ENCODE measurements at regions not wholly inside any gene's neighbourhood (a gene's known extent, or its start where the extent isn't known, plus 50 kb on each side); places are given as distances from the start of the nearest gene placed in this dataset.

DNA sequence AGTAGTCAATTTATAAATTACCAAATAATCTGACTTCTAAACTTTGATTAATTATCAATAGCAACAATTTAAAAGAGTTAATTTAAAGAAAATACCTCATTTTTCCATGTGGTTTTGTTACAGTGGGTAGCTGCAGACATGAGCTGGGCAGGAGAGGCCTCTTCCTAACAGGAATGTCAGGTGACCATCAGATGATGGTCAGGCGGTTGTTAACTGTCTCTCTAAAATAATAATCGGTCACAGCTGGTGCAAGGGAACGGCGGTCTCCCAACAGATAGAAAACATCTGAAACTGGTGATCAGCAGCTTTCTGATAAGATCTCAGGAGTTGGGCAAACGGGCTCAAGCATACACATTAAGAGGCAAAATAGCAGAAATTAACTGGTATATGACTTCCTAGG lies 342.7 kb upstream of the CYLC2 start:
- Histone ChIP-seq H3K27me3 (replicated peaks; ENCODE audit: insufficient read depth, low read depth, low read length, poor library complexity) (no peaks in the 10 kb centered on the region), H3K4me3 (ENCODE audit: low read depth, low read length, poor library complexity, severe bottlenecking) (no peak overlapping the region), H3K36me3 (ENCODE audit: insufficient read depth, low read length, poor library complexity, severe bottlenecking) (no peaks in the 10 kb centered on the region), H3K27ac (ENCODE audit: low read depth, low read length, poor library complexity, severe bottlenecking) (no peak overlapping the region), H3K4me1 (ENCODE audit: insufficient read depth, low read length, poor library complexity, severe bottlenecking) (no peaks in the 10 kb centered on the region), H3K9me3 (ENCODE audit: low read depth, low read length, poor library complexity, severe bottlenecking) (peaks cover 5% of the 10 kb centered on the region)
- intact Hi-C loops (cut with micrococcal nuclease; ENCODE audit: unreplicated experiment): no loop called here
- no TSS peak for BruUV-seq (replicated peaks)
- DNase-seq (ENCODE audit: low spot score): no peak
- TF ChIP-seq, protein P1, sequence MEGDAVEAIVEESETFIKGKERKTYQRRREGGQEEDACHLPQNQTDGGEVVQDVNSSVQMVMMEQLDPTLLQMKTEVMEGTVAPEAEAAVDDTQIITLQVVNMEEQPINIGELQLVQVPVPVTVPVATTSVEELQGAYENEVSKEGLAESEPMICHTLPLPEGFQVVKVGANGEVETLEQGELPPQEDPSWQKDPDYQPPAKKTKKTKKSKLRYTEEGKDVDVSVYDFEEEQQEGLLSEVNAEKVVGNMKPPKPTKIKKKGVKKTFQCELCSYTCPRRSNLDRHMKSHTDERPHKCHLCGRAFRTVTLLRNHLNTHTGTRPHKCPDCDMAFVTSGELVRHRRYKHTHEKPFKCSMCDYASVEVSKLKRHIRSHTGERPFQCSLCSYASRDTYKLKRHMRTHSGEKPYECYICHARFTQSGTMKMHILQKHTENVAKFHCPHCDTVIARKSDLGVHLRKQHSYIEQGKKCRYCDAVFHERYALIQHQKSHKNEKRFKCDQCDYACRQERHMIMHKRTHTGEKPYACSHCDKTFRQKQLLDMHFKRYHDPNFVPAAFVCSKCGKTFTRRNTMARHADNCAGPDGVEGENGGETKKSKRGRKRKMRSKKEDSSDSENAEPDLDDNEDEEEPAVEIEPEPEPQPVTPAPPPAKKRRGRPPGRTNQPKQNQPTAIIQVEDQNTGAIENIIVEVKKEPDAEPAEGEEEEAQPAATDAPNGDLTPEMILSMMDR (conservative IDR thresholded peaks at IDR 0.05; ENCODE audit: low read depth, low read length): no peak
- TF ChIP-seq EZH2 (IDR thresholded peaks at IDR 0.05; ENCODE audit: borderline replicate concordance, low read depth, low read length, poor library complexity, severe bottlenecking): no peak
- CTCF ChIA-PET: no interaction called here
- POLR2A ChIA-PET (ENCODE audit: low non-redundant PET): no interaction called here

DNA sequence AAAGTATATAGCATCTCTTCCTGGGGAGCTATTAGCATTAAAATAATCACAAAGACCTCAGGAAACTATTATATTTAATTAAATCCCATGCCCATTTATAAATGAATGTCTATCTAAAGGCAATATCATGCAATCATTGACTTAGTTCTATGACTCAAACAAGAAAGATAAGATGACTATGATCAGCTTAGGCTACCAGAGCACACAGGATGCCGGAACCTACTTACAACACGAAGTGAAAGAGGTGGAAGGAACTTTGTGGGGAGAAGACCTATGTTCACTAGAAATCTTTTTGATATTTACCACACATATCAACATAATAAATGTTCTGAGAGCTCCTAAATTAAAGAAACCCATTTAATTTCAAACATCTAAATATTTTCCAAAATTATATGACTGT lies 344.2 kb upstream of the CYLC2 start:
- no peak overlapping the region for H3K27ac ChIP-seq (ENCODE audit: low read depth, low read length, poor library complexity, severe bottlenecking)
- no peaks in the 10 kb centered on the region for H3K36me3 ChIP-seq (ENCODE audit: insufficient read depth, low read length, poor library complexity, severe bottlenecking)
- BruUV-seq (replicated peaks): no TSS peak
- H3K4me3 ChIP-seq (ENCODE audit: low read depth, low read length, poor library complexity, severe bottlenecking): no peak overlapping the region
- TF ChIP-seq, protein P1 (conservative IDR thresholded peaks at IDR 0.05; ENCODE audit: low read depth, low read length): no peak
- no peak for TF ChIP-seq EZH2 (IDR thresholded peaks at IDR 0.05; ENCODE audit: borderline replicate concordance, low read depth, low read length, poor library complexity, severe bottlenecking)
- DNase-seq (ENCODE audit: low spot score): no peak
- H3K9me3 ChIP-seq (ENCODE audit: low read depth, low read length, poor library complexity, severe bottlenecking): peaks cover 5% of the 10 kb centered on the region
- no peaks in the 10 kb centered on the region for H3K27me3 ChIP-seq (replicated peaks; ENCODE audit: insufficient read depth, low read depth, low read length, poor library complexity)
- intact Hi-C loops (cut with micrococcal nuclease; ENCODE audit: unreplicated experiment): no loop called here
- CTCF ChIA-PET: no interaction called here
- POLR2A ChIA-PET (ENCODE audit: low non-redundant PET): no interaction called here
- H3K4me1 ChIP-seq (ENCODE audit: insufficient read depth, low read length, poor library complexity, severe bottlenecking): no peaks in the 10 kb centered on the region

DNA sequence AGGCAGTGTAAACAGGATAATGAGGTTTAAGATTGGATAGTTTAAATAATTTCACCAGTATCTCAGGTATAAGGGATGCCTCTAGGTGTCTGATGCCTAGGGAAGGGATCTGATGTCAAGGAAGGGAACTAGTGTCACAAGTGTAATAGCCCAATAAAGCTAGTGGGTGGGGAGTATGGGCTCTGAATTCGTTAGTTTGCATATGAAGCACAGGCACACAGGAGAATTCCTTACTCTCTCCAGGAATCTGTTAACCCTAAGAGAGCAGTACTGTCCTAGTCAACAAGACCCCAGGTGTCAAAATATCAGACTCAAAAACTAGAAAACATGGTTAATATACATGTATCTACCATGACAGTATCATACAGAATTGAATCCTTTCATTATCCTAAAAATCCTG lies 352.5 kb upstream of the CYLC2 start:
- no TSS peak for BruUV-seq (replicated peaks)

More for the DNA sequence above, 352.5 kb upstream of the CYLC2 start:
- Histone ChIP-seq H3K4me3 (ENCODE audit: low read depth, low read length, poor library complexity, severe bottlenecking) (no peak overlapping the region), H3K4me1 (ENCODE audit: insufficient read depth, low read length, poor library complexity, severe bottlenecking) (no peaks in the 10 kb centered on the region), H3K27me3 (replicated peaks; ENCODE audit: insufficient read depth, low read depth, low read length, poor library complexity) (no peaks in the 10 kb centered on the region), H3K27ac (ENCODE audit: low read depth, low read length, poor library complexity, severe bottlenecking) (no peak overlapping the region), H3K9me3 (ENCODE audit: low read depth, low read length, poor library complexity, severe bottlenecking) (peaks cover 17% of the 10 kb centered on the region), H3K36me3 (ENCODE audit: insufficient read depth, low read length, poor library complexity, severe bottlenecking) (no peaks in the 10 kb centered on the region)
- POLR2A ChIA-PET (ENCODE audit: low non-redundant PET): no interaction called here
- intact Hi-C loops (cut with micrococcal nuclease; ENCODE audit: unreplicated experiment): no loop called here
- no peak for DNase-seq (ENCODE audit: low spot score)
- TF ChIP-seq EZH2 (IDR thresholded peaks at IDR 0.05; ENCODE audit: borderline replicate concordance, low read depth, low read length, poor library complexity, severe bottlenecking): no peak
- TF ChIP-seq, protein P1 (conservative IDR thresholded peaks at IDR 0.05; ENCODE audit: low read depth, low read length): no peak
- CTCF ChIA-PET: no interaction called here
